HCT116 (cell line): ENCODE measurements at regions not wholly inside any gene's neighbourhood (a gene's known extent, or its start where the extent isn't known, plus 50 kb on each side); places are given as distances from the start of the nearest gene placed in this dataset.

Experiments
- EGR1 ChIP-seq: IDR thresholded peaks from 2 replicates; pipeline ENCODE4 v1.6.1; 2012; ENCODE audit warnings: low read depth
- EZH2 ChIP-seq: fragments of 200-600 bp; sonication (generic); IDR thresholded peaks from 2 replicates; pipeline ENCODE4 v1.6.1; 2017; ENCODE audit warnings: antibody characterized with exemption, mixed run types
- EZH2phosphoT487 ChIP-seq: fragments of 200-600 bp; IDR thresholded peaks from 2 replicates; pipeline ENCODE4 v1.6.1; 2018; ENCODE audit warnings: antibody characterized with exemption, borderline replicate concordance
- JUND ChIP-seq: IDR thresholded peaks from 2 replicates; pipeline ENCODE4 v1.6.1; 2012
- POLR2A ChIP-seq: IDR thresholded peaks from 2 replicates; pipeline ENCODE4 v1.7.0; 2011; ENCODE audit warnings: borderline replicate concordance; ENCODE audit not compliant: insufficient read depth, insufficient read length; ENCODE audit errors: extremely low read depth
- RAD21 ChIP-seq: IDR thresholded peaks from 2 replicates; pipeline ENCODE4 v1.6.1; 2012; ENCODE audit warnings: low read depth, mild to moderate bottlenecking
- SIN3A ChIP-seq: IDR thresholded peaks from 2 replicates; pipeline ENCODE4 v1.6.1; 2012; ENCODE audit warnings: low read depth
- SP1 ChIP-seq: IDR thresholded peaks from 2 replicates; pipeline ENCODE4 v1.6.1; 2012; ENCODE audit warnings: low read depth
- YY1 ChIP-seq: IDR thresholded peaks from 2 replicates; pipeline ENCODE4 v1.6.1; 2011; ENCODE audit warnings: low read length, low read depth, moderate library complexity, mild to moderate bottlenecking; ENCODE audit not compliant: insufficient replicate concordance; ENCODE audit errors: extremely low read depth
- TF ChIP-seq, protein P1 (sequence below), 3 experiments: fragments of 200-600 bp in 1 of 3; sonication (generic) in 1 of 3; IDR thresholded peaks in 2 of 3; conservative IDR thresholded peaks in 1 of 3; 2 replicates each; pipeline ENCODE4 v1.5.1; 2012 to 2017; ENCODE audit warnings: low read depth in 2 of 3, low read length in 2 of 3, antibody characterized with exemption in 1 of 3, borderline replicate concordance in 1 of 3, control low read depth in 1 of 3, mild to moderate bottlenecking in 1 of 3, mixed read lengths in 1 of 3, mixed run types in 1 of 3, moderate library complexity in 1 of 3; ENCODE audit not compliant: insufficient read depth in 1 of 3

- TF ChIP-seq SP1 = no peak
- TF ChIP-seq POLR2A = no peak
- TF ChIP-seq, protein P1, sequence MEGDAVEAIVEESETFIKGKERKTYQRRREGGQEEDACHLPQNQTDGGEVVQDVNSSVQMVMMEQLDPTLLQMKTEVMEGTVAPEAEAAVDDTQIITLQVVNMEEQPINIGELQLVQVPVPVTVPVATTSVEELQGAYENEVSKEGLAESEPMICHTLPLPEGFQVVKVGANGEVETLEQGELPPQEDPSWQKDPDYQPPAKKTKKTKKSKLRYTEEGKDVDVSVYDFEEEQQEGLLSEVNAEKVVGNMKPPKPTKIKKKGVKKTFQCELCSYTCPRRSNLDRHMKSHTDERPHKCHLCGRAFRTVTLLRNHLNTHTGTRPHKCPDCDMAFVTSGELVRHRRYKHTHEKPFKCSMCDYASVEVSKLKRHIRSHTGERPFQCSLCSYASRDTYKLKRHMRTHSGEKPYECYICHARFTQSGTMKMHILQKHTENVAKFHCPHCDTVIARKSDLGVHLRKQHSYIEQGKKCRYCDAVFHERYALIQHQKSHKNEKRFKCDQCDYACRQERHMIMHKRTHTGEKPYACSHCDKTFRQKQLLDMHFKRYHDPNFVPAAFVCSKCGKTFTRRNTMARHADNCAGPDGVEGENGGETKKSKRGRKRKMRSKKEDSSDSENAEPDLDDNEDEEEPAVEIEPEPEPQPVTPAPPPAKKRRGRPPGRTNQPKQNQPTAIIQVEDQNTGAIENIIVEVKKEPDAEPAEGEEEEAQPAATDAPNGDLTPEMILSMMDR (IDR thresholded peaks at IDR 0.05 in 2 of 3, conservative IDR thresholded peaks at IDR 0.05 in 1 of 3; ENCODE audit: borderline replicate concordance in 1 of 3, insufficient read depth in 1 of 3, low read depth in 2 of 3, low read length in 2 of 3) = no peak
- no peak for TF ChIP-seq EZH2
- no peak for TF ChIP-seq SIN3A
- TF ChIP-seq EZH2phosphoT487 = no peak
- TF ChIP-seq RAD21 = no peak
- no peak for TF ChIP-seq JUND
- no peak for TF ChIP-seq EGR1
- no peak for TF ChIP-seq YY1
Observed at GRCh38 chr6:144793744-144794143, 508.6 kb downstream of the UTRN start.
